GM18502 (cell line): ENCODE measurements at regions not wholly inside any gene's neighbourhood (a gene's known extent, or its start where the extent isn't known, plus 50 kb on each side); places are given as distances from the start of the nearest gene placed in this dataset.
A peak's percentile ranks its signal among the peaks of the same experiment; 100 is the strongest.
"Not testable (repeated sequence)": the region's sequence is repeated elsewhere in the genome, so short reads cannot be mapped to it uniquely, and the experiment has no call there.

Experiments
- ATAC-seq: cut with Tn5 transposase; IDR thresholded peaks from one replicate; pipeline ENCODE4 v1.9.1; 2021; ENCODE audit warnings: mild to moderate bottlenecking; ENCODE audit not compliant: unreplicated experiment, poor library complexity

DNA sequence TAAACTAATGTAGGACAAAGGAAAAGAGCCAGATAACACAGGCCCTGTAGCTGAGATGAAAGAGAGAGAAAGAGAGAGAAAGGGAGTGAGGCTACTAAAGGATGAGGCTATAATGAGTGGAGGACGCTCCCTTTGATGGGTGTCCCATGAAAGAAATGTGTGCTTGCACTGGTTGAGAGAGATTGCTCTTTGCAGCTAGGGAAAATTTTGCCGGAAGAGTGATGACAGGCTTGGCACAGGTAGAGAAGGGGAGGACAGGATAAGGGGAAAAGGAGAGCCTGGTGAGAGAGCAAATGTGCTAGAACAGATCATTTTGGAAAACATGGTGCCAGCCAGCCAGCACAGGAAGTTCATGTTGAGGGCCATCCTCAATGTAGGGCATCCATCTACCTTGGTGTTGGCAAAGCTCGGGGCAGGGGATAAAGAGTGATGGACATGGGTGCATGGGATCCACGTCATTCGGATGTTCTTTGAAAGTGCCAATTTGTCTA, 248.6 kb downstream of the BTG1 start:
- no peak for ATAC-seq

DNA sequence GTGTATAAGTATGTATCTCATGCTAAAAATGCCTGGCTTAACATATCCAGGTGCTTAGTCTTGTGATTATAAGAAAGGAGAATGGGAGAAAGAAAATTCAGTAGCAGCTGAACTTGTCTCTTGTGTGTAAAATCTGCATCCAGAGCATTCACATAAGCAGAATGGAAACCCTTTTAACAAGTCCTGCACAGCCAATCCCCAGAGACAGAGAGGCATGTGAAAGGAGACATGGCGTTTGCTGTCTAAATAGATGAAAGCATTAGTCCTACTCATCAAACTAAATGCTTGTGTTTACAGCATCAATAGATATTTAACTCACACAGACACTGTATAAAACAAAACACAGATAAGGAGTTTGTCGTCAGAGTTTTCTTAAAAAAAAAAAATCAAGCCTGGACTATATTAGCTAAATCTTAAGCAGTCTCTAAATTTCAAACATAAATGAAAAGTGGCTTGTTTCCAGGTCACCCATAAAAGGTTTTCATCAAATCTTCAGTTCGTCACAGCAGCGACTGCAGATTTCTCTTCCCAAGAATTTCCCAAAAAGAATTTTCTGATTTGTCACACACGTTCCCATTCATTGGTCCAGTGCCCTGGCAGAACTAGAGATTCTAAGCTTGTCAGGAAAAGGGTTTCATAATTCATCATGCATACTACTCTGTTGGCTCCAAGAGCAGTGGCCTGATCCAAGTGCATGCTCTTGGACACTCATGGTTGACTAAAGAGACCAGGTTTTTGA, 249.2 kb downstream of the BTG1 start:
- ATAC-seq, result no peak

DNA sequence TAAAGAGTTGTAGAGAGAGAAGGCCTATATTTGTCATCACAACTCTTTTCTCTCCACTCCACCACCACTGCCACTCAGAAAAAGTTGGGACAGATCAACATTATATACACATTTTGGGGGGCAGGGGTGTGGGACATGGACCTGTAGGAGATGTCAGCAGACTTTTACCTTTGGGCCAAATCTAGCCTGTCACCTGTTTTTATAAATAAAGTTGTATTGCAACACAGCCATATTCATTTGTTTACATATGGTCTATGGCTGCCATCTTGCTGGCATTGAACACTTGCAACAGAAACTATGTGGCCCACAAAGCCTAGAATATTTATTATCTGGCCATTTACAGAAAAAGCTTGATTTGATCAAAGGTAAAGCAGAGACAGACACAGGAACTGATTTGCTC, 250.7 kb downstream of the BTG1 start:
- no peak for ATAC-seq

DNA sequence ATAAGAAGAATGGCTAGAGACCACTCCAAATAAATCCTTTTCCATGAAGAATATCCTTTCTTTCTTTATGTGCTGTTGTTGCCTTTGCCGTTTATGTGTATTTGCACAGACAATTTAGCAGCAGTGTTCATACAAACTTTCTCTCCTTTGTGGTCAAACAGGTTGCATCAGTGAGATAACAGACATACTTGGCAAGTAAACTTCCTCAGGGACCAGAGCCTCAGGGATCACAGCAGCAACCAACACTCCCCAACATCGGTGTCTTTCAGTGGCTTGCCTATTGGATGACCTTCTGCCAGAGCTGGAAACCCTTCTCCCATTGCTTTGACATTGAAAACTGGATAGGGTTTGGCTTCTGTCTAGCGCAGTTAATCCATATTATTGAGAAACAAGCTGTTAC, 252.2 kb downstream of the BTG1 start:
- ATAC-seq, result no peak

DNA sequence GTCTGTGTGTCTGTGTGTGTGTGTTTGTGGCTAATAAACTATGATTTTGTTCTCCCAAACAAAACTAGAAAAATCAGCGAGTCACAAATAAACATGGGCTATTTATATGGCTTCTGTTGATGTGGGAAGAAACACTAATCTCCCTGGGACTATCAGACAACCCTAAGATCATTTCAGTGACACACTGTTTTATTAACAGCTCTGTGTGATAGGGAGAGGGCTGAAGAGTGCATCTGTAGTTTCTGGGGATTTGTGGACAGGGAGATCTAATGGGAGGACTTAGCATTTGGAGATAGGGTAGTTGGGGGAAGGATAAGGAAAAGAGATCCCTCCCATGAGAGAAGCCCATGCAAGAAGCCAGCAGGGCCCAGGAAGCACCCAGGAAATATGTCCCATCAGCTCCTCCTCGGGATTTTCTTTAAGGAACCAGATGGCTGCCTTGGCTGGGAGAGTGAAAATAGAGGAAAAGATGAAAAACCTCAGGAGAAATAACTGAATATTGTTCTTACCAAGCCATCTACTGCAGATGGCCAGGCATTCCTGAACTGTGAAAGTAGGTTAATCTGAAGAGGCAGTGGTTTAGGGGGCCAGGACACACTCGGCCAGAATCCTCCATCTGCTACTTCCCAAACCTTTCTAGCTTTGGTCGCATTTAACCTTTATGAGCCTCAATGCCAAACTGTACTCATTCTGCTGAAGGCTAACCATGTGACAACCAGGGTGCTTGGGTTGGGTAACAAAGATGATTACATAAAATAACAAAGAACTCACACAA, 253.4 kb downstream of the BTG1 start:
- ATAC-seq, result no peak

DNA sequence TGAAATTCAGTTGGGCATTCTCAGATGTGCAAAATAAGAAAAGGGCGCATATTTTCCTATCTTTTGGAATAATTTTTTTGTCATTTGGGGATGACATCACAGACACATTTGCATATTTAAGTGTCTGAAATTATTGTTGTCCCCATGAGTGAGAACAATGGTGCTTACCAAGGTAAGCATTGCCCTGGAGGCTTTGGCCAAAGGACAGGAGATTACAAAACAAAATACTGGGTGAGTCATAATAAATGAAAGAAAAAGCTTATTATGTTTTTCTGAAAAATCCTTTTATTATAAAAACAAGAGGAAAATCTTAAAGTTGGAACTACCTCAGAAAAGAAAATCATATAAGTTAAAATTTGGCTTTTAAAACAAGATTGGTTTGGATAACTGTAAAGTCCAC, 254.9 kb downstream of the BTG1 start:
- no peak for ATAC-seq

DNA sequence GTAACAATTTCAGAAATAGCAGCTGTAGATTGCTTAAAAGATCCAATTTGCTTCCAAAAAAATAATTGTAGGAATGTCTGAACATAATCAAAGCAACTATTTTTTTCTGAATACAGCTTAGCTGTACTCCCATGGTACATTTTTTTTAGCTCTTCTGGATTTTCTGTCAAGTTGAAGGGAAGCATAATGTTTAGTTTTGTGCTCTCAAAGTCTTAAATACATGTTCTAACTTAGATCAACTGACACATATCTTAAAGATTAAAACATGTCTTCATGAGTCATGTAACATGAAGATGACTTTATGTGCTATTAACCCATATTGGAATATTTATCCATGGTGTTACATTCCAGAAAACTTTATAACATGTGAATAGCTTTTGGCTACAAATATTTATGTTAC, 255.7 kb downstream of the BTG1 start:
- ATAC-seq, result no peak

DNA sequence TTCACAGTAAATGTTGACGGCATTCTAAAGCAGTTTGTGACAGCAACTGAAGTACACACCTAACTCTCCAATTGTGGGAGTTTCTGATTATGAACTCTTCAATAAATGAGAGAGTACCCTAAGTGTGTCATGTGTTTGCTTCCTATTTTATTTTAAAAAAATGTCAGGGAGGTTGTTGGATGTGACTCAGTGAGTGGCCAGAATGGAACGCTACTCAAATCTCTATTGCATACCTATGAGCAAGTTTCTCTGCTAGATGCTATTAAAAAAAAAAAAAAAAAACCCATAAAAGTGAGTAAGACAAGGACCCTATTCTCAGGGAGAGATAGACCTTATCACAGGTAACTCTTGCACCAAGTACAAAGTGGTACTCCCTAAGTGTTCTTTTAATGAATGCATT, 256.6 kb downstream of the BTG1 start:
- no peak for ATAC-seq

DNA sequence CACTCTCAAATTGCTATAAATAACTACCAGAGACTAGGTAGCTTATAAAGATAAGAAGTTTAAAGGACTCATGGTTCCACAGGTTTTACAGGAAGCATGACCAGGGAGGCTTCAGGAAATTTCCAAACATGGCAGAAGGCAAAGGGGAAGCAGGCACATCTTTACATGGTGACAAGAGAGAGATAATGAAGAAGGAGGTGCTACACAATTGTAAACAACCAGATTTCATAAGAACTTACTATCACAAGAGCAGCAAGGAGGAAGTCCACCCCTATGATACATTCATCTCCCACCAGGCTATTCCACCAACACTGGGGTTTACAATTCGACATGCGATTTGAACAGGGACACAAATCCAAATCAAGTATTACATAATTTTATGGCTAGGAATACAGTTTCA, 257.7 kb downstream of the BTG1 start:
- ATAC-seq, result no peak

DNA sequence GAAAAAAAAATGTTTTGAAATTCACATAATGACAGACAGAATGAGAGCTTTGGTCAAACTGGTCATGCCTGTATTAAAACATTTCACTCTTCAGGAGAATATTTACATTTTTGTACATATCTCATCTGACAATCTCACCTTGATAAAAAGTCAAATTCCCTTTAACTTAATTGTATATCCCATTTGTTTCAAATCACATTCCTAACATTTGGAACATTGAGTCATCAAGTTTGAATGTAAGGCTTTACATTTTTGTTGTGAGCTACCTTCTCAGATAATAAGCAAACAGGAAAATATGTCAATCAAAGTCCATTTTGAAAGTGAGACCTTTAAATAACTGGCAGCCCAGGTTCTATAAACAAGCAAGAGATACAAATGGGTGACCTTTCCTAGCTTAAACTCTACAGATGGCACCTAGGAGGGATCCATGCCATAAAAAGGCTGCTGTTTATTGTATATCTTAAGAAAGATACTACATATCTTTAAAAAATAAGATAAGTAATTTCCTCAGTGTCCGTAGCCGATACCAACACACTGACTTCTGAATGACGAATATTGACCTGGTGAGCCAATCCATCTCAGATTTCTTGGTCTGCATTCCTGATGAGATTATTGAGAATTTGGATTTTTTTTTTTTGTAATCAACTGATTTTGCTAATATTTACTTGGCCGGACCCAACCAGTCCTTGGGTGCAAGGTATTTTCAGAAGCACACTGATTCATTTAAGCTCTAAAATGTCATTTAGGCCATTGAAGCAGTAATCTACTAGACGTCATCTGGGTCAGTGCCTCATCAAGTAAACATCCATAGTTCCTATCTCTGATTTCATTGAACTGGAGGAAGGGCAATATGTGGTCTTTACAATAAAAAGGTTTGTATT, 259.6 kb downstream of the BTG1 start:
- no peak for ATAC-seq

DNA sequence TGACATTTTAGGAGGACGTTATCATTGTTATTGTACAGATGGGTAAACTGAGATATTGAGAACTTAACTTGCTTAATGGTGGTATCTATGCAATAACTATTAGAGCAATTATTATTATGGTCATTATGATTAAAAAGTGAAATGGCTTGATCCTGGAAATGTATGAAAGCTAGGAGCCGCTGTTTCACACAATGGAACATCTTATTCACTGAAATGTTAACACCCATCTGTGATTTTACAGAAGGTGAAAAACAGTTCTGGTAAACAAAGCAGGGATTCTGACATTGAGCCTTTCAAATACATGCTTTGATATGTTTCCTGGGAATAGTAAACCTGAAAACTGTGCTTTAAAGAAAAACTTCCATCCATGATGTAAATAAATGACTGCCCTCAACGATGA, 261.4 kb downstream of the BTG1 start:
- no peak for ATAC-seq

DNA sequence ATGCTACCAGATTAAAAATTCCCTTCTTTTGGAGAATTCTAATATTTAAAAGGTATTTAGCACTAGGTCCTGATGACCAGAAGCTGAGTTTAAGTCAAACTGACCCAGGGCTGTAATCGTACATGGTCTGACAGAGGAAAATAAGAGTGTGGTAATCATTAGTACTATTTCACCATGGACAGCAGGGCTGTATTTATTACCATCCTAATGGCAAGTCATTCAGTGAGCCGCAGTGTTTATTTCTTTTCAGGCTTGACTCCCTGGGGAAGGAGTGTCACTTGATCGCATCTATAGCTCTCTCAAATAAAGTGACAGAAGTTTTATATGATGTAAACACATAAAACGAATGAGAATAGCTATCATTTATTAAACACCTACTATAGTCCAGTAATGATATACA, 261.8 kb downstream of the BTG1 start:
- no peak for ATAC-seq

DNA sequence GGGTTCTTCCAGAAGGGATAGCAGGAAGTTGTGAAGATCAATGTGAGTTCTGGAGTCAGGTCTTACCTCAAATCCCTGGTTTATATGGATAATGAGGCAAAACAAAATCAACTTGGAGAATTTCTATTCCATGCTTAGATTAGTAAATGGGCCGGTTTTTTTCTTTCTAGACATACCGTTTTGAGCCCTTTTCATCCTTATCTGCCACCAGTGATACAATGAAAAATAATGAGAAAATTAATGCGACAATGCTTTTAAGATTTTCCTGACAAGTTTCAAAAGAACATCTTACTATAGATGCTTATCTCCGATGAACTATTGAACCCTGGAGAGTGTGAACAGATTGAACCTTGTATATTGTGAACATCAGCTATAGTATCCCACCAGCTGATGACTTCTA, 262.7 kb downstream of the BTG1 start:
- ATAC-seq, result no peak

DNA sequence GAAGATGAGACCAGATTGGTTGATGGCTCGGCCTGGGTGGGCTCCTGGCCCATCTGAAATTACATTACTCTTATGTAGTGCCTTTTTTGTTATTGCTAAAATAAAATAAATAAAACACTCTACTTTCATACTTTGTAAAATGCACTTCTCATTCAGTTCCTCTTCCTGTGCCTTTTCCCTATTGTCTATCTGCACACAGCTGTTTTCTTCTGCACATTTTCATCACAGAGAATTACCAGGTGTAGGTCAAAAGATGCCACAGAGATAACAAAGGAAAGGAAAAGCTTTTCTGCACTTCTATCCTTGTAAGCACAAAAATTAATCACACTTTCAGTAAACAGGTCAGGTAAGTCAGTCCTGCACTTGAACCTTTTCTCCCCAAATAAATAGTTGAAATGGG, 265.1 kb downstream of the BTG1 start:
- ATAC-seq, result no peak

DNA sequence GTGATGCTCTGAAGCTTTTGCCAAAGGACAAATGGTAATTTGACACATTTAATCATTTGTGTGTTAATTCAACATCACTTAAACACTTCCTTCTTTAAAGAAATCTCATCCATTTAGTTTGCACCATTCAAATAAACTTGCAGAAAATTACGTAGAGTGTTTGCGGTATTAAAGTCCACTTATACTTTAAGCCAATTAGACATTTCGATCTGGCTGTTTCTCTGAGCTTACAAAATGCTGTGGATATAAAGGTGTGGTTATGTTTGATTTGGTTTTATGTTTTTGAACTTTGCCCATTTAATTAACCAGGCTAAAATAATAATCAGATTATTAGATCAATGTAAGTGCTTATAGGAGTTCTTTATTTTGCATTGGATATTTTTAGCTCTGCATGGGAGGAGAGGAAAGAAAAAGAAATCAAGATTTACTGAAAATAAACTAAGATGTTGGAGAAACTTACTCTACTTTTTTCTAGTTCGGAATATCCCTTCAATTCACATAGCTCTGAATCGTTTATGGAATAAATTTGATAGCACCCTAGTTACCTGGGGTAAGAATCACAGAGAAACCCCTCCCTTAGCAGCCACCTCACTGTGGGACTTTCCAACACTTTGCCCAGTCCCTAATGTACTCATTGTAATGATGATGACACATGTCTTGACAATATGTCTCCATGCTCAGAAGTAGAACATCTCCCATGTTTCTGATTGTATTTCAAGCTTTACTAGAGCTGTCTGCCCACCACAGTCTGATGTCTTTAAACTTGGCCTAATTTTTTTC, 268.0 kb downstream of the BTG1 start:
- ATAC-seq, result no peak

DNA sequence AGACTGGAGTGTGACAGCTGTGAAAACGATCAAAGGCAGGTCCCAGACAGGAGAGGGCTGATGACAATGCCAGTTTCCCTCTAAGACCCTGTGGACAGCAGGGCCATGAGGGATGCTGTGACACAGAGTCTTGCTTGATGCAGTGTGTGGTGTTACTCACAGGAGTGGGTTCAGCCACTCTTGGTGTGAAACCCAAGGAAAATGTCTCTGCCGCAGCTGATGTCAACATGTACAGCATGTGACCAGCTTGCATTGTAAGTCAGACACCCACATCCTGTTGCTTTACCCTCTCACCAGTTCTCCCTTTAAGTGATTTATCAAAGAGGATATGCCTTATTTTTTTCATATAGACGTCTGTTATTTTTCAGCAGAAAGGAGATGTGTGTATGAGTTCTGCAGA, 268.6 kb downstream of the BTG1 start:
- peak; percentile 91 for ATAC-seq

DNA sequence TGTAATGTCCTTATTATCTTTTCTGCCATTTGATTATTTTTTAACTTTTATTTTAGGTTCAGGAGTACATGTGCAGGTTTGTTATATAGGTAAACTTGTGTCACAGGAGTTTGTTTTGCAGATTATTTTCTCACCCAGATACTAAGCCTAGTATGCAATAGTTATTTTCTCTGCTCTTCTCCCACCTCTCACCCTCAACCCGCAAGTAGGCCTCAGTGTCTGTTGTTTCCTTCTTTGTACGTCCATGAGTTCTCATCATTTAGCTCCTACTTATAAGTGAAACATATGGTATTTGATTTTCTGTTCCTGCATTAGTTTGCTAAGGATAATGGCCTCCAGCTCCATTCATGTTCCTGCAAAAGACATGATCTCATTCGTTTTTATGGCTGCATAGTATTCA, 270.0 kb downstream of the BTG1 start:
- not testable (repeated sequence) for ATAC-seq

DNA sequence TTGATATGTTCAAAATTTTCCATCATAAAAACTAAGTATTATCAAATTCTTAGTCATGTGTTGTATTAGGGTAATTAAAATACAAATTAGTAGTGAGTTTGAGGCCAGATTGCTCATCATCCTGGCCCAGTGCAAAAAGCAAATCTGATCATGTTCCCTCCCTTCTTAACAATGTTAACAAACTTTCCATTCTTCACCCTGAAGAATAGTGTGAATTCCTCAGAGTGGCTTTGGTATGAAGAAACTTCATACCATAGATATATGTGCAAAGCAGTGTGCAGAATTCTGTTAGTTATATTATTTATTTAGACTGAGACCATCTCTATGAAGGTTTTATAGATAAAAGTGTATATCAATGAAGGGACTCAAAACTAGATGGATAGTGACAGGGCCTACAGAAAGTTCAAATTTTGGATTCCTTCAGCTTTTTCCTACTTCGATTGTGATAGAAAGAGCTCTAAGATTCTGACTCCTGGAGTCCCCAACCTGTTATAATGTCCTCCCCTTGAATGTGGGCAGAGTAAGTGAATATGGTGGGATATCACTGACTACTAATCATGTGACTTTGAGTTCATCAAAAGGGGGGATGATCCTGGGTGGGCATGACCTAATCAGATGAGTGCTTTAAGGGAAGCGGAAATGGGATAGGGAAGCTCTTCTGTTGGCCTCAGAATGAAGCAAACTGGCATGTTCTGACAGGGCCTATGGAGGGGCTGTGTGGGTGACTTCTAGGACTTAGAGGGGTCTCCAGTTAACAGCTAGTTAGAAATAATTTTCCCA, 271.4 kb downstream of the BTG1 start:
- no peak for ATAC-seq

DNA sequence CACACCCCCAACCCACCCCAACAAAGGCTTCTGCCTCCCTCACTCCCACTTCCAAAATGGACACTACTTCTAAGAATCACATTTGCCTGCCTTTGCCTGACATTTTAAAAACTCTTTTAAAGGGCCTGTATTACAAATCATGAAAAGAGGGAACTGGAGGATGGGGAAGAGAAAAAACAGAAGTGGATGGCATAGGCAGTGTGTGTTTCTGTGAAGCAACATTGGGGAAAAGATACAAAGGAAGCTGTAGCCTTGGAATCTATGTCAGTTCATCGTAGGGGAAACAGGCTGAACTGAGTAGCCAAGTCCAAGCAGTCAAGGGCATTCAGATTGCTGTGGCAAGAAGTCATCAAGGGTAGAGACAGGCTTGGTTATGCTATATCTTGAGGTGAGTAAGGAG, 273.9 kb downstream of the BTG1 start:
- ATAC-seq, result no peak
